Parathyroid adenoma (tissue), 2 donors: ENCODE measurements at regions not wholly inside any gene's neighbourhood (a gene's known extent, or its start where the extent isn't known, plus 50 kb on each side); places are given as distances from the start of the nearest gene placed in this dataset.

Experiments
- H2AFZ ChIP-seq: fragments of 300-600 bp; sonication (generic); one replicate; pipeline ENCODE4 v1.7.0; 2017; ENCODE audit warnings: antibody characterized with exemption, mild to moderate bottlenecking
- H3K27ac ChIP-seq: fragments of 300-600 bp; sonication (generic); one replicate; pipeline ENCODE4 v1.7.0; 2017
- H3K27me3 ChIP-seq: fragments of 300-600 bp; sonication (generic); one replicate; pipeline ENCODE4 v1.7.0; 2017; ENCODE audit warnings: low read length; ENCODE audit not compliant: control insufficient read depth, insufficient read depth
- H3K36me3 ChIP-seq: fragments of 300-600 bp; sonication (generic); one replicate; pipeline ENCODE4 v1.7.0; 2017; ENCODE audit warnings: low read length; ENCODE audit not compliant: control insufficient read depth, insufficient read depth
- H3K4me1 ChIP-seq: fragments of 300-600 bp; sonication (generic); one replicate; pipeline ENCODE4 v1.7.0; 2017; ENCODE audit warnings: control low read depth
- H3K4me2 ChIP-seq: fragments of 300-600 bp; sonication (generic); one replicate; pipeline ENCODE4 v1.7.0; 2017; ENCODE audit warnings: low read length
- H3K4me3 ChIP-seq: fragments of 300-600 bp; sonication (generic); one replicate; pipeline ENCODE4 v1.7.0; 2017; ENCODE audit warnings: low read depth, low read length
- H3K79me2 ChIP-seq: fragments of 300-600 bp; sonication (generic); one replicate; pipeline ENCODE4 v1.7.0; 2017; ENCODE audit warnings: control low read depth
- H3K9ac ChIP-seq: fragments of 300-600 bp; sonication (generic); one replicate; pipeline ENCODE4 v1.7.0; 2017; ENCODE audit warnings: mild to moderate bottlenecking
- H3K9me3 ChIP-seq: fragments of 300-600 bp; sonication (generic); one replicate; pipeline ENCODE4 v1.7.0; 2017; ENCODE audit warnings: low read length; ENCODE audit not compliant: control insufficient read depth
- CTCF ChIP-seq: fragments of 300-600 bp; sonication (generic); IDR thresholded peaks from one replicate; pipeline ENCODE4 v1.7.0; 2017; ENCODE audit warnings: antibody characterized with exemption, mild to moderate bottlenecking
- donor health status: primary hyperparathyroidism.

GRCh38 chr2:194105358-194105757 lies 1551.7 kb upstream of the SLC39A10 start:
- Histone ChIP-seq H2AFZ (no peak overlapping the region), H3K4me2 (no peak overlapping the region), H3K27me3 (no peaks in the 10 kb centered on the region), H3K79me2 (no peaks in the 10 kb centered on the region), H3K27ac (no peak overlapping the region), H3K9me3 (no peaks in the 10 kb centered on the region), H3K9ac (no peak overlapping the region), H3K4me1 (no peaks in the 10 kb centered on the region), H3K36me3 (no peaks in the 10 kb centered on the region), H3K4me3 (no peak overlapping the region)
- no peak for TF ChIP-seq CTCF

- Histone ChIP-seq H3K27ac (no peak overlapping the region), H3K79me2 (no peaks in the 10 kb centered on the region), H3K9ac (no peak overlapping the region), H3K9me3 (no peaks in the 10 kb centered on the region), H3K4me2 (no peak overlapping the region), H2AFZ (no peak overlapping the region), H3K4me3 (no peak overlapping the region), H3K36me3 (no peaks in the 10 kb centered on the region), H3K27me3 (no peaks in the 10 kb centered on the region), H3K4me1 (no peaks in the 10 kb centered on the region)
- TF ChIP-seq CTCF = no peak
Observed at GRCh38 chr2:194104687-194105086, 1552.3 kb upstream of the SLC39A10 start.

- Histone ChIP-seq H3K79me2 (no peaks in the 10 kb centered on the region), H3K4me2 (no peak overlapping the region), H3K4me1 (no peaks in the 10 kb centered on the region), H3K27ac (no peak overlapping the region), H3K9ac (no peak overlapping the region), H3K36me3 (no peaks in the 10 kb centered on the region), H3K27me3 (no peaks in the 10 kb centered on the region), H3K9me3 (no peaks in the 10 kb centered on the region), H2AFZ (no peak overlapping the region), H3K4me3 (no peak overlapping the region)
- TF ChIP-seq CTCF = no peak
Observed at GRCh38 chr2:194103941-194104659, 1552.9 kb upstream of the SLC39A10 start.

GRCh38 chr2:194102546-194102945 lies 1554.5 kb upstream of the SLC39A10 start:
- TF ChIP-seq CTCF = no peak

GRCh38 chr2:194100201-194100600 lies 1556.8 kb upstream of the SLC39A10 start:
- Histone ChIP-seq H3K9ac (no peak overlapping the region), H3K4me3 (no peak overlapping the region), H3K36me3 (no peaks in the 10 kb centered on the region), H3K9me3 (no peaks in the 10 kb centered on the region), H3K79me2 (no peaks in the 10 kb centered on the region), H2AFZ (no peak overlapping the region), H3K27ac (no peak overlapping the region), H3K4me1 (no peaks in the 10 kb centered on the region), H3K4me2 (no peak overlapping the region), H3K27me3 (no peaks in the 10 kb centered on the region)
- no peak for TF ChIP-seq CTCF

More at GRCh38 chr2:194102546-194102945, 1554.5 kb upstream of the SLC39A10 start:
- Histone ChIP-seq H3K36me3 (no peaks in the 10 kb centered on the region), H3K4me1 (no peaks in the 10 kb centered on the region), H2AFZ (no peak overlapping the region), H3K4me3 (no peak overlapping the region), H3K27me3 (no peaks in the 10 kb centered on the region), H3K9me3 (no peaks in the 10 kb centered on the region), H3K79me2 (no peaks in the 10 kb centered on the region), H3K9ac (no peak overlapping the region), H3K27ac (no peak overlapping the region), H3K4me2 (no peak overlapping the region)
